ENCODE measurements at regions not wholly inside any gene's neighbourhood (a gene's known extent, or its start where the extent isn't known, plus 50 kb on each side); places are given as distances from the start of the nearest gene placed in this dataset.

DNA sequence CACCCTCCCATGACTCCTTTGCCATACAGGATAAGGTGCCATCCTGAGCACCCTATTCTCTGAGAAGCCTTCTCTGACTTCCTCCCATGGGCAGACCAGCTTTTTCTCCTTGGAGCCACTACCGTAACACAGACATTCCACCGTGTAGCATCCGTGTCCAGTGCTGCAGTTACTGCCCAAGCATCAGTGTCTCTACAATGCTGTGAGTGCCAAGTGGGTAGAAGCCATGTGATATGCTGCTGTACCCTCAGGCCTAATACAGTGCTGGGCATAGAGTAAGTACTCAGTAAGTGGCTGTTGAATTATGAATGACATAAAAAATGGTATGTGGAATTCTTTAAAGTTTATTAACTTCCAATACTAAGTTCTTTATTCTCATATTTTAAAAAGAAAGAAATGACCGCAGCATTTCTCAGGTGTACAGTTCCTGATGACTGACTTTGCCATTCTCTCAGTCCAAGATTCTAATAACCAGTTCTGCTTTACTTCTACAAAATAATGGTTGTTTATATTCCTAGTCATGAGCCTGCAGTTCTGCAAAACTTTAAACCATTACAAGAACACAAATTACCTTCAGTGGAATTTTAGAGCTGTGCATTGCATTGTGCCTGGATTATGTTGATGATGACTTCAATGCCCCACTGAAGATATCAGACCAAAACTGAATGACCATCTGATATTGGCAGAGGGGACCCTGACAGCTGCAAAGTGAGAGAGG is 118.7 kb downstream of the RPAP3 start:
- peaks cover 0 to 5% of the 10 kb centered on the region in 2 donors for H3K4me1 ChIP-seq (ENCODE audit: control insufficient read depth in 1 of 2, low read depth in 2 of 2)
- H3K27ac ChIP-seq = no peak overlapping the region
- TF ChIP-seq, protein P1, sequence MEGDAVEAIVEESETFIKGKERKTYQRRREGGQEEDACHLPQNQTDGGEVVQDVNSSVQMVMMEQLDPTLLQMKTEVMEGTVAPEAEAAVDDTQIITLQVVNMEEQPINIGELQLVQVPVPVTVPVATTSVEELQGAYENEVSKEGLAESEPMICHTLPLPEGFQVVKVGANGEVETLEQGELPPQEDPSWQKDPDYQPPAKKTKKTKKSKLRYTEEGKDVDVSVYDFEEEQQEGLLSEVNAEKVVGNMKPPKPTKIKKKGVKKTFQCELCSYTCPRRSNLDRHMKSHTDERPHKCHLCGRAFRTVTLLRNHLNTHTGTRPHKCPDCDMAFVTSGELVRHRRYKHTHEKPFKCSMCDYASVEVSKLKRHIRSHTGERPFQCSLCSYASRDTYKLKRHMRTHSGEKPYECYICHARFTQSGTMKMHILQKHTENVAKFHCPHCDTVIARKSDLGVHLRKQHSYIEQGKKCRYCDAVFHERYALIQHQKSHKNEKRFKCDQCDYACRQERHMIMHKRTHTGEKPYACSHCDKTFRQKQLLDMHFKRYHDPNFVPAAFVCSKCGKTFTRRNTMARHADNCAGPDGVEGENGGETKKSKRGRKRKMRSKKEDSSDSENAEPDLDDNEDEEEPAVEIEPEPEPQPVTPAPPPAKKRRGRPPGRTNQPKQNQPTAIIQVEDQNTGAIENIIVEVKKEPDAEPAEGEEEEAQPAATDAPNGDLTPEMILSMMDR (IDR thresholded peaks at IDR 0.05) = no peak
- H3K9me3 ChIP-seq = no peaks in the 10 kb centered on the region
- no peaks in the 10 kb centered on the region for H3K36me3 ChIP-seq
- no peaks in the 10 kb centered on the region for H3K27me3 ChIP-seq (replicated peaks; ENCODE audit: insufficient read depth)
- DNase-seq (ENCODE audit: low spot score) (no peak), ATAC-seq (ENCODE audit: insufficient number of reproducible peaks, low FRiP score, low read depth) (no peak)
- H3K4me3 ChIP-seq = no peak overlapping the region

DNA sequence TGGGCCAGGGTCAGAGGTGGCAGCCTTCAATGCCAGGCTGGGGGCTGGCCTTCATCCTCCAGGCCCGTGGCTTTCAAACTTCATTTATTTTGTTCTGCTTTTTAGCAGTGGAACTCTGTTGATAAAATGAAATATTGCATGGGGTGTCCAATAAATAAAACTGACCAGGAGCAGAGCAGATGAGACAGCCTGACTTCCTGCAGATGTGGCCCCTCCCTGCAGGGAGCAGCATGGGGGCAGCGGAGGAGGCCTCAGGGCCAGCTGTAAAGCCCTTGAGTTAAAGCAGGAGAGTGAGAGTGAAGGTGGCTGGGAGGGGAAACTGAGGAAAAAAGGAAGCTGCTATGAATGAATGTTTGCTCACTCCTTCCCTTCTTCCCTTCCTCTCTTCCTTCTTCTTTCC is 120.3 kb downstream of the RPAP3 start:
- Histone ChIP-seq H3K27me3 (replicated peaks; ENCODE audit: insufficient read depth) (no peaks in the 10 kb centered on the region), H3K9me3 (no peaks in the 10 kb centered on the region), H3K4me1 (ENCODE audit: control insufficient read depth in 1 of 2, low read depth in 2 of 2) (no peaks in the 10 kb centered on the region), H3K4me3 (no peak overlapping the region), H3K27ac (no peak overlapping the region), H3K36me3 (no peaks in the 10 kb centered on the region)
- no peak for ATAC-seq (ENCODE audit: insufficient number of reproducible peaks, low FRiP score, low read depth)
- DNase-seq (ENCODE audit: low spot score) = no peak
- TF ChIP-seq, protein P1 (IDR thresholded peaks at IDR 0.05) = no peak

DNA sequence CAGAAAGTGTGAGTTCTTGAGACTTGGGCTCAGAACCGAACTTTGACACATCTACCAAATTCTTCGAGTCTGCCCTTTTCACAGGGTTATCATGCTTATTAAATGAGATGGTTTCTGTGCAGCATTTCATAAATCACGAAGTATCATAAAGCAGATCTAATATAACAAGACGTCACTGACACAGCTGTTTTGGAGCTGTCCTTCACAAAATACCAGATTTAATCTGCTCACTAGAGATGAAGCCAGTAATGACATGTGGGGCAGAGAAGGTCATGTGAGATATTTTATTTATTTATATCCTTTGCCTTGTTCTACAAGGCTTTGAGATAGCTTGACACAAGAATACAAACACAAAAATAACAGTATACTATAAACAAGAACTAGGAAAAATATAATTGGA is 127.0 kb downstream of the RPAP3 start:
- H3K4me3 ChIP-seq = no peak overlapping the region
- ATAC-seq (ENCODE audit: insufficient number of reproducible peaks, low FRiP score, low read depth) (no peak), DNase-seq (ENCODE audit: low spot score) (no peak)
- no peaks in the 10 kb centered on the region for H3K4me1 ChIP-seq (ENCODE audit: control insufficient read depth in 1 of 2, low read depth in 2 of 2)
- no peak overlapping the region for H3K27ac ChIP-seq
- H3K9me3 ChIP-seq = no peaks in the 10 kb centered on the region
- TF ChIP-seq, protein P1 (IDR thresholded peaks at IDR 0.05) = no peak
- H3K36me3 ChIP-seq = no peaks in the 10 kb centered on the region
- no peaks in the 10 kb centered on the region for H3K27me3 ChIP-seq (replicated peaks; ENCODE audit: insufficient read depth)

DNA sequence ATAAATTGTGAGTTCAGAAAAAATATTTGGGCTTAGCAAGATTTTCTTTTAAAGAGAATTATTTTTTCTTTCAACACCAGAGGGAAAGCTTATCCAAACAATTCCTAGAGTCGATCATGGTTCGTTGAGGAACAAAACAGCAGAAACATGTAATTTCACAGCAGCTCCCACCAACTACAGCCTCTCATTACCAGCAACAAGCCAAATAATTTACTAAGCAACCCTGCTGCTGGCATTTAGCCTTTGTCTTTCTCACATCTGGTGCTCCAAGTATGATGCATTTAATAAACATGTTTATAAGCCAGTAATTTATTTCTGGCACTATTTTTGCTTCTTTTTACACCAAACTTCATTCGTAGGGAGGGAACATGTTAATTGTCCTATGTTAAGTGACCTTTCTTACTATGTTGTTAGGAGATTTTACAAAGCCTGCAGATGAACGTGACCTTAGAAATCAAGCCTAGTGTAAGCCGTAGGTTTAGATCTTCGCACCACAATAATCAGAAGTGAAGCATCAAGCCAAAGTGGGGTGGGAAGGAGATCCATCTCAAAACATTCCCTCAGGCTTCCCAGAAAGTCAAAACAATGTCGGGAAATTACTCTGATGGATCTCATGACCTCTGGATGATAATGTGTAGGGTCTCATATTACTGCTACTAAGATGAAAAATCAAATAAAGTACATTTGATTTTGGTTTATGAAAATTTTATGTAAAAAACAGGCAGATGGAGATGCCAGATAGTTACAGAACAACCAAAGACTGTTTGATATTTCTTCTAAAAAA is 128.4 kb downstream of the RPAP3 start:
- H3K4me3 ChIP-seq = no peak overlapping the region
- DNase-seq (ENCODE audit: low spot score) = no peak
- TF ChIP-seq, protein P1 (IDR thresholded peaks at IDR 0.05) = no peak
- H3K27me3 ChIP-seq (replicated peaks; ENCODE audit: insufficient read depth) = no peaks in the 10 kb centered on the region
- no peaks in the 10 kb centered on the region for H3K4me1 ChIP-seq (ENCODE audit: control insufficient read depth in 1 of 2, low read depth in 2 of 2)
- no peaks in the 10 kb centered on the region for H3K36me3 ChIP-seq
- H3K27ac ChIP-seq = no peak overlapping the region
- no peak for ATAC-seq (ENCODE audit: insufficient number of reproducible peaks, low FRiP score, low read depth)
- H3K9me3 ChIP-seq = no peaks in the 10 kb centered on the region

DNA sequence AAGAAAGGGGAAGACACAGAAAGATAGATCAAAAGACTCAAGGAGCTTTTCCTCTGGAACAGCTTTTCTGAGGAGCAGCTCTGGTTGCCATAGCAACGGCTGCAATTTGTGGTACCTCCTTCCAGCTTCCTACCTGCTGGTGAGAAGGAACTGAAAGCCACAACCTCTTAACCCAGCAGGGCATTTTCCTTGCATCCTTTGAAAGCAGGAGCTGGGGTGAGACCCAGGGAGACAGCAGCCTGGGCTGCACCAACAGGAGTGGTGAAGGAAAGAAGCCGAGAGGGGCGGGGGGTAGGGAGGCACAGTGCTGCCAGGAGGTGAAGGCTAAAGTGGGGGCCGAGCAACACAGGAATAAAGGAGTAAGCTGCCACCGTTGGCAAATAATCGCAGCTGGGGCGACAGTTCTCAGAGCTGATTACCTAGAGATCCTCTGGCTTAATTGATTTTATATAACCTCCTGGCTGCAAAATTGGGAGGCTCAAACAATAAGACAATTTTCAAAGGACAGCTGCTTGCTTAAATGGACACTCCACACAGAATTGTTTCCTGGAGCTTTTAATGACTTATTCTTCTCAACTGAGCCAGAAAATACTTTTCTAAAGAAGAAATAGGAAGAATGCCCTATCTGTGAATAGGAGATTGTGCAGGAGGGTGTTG is 129.4 kb downstream of the RPAP3 start:
- Histone ChIP-seq H3K36me3 (no peaks in the 10 kb centered on the region), H3K4me1 (ENCODE audit: control insufficient read depth in 1 of 2, low read depth in 2 of 2) (no peaks in the 10 kb centered on the region), H3K27ac (no peak overlapping the region), H3K27me3 (replicated peaks; ENCODE audit: insufficient read depth) (no peaks in the 10 kb centered on the region), H3K9me3 (no peaks in the 10 kb centered on the region), H3K4me3 (no peak overlapping the region)
- no peak for DNase-seq (ENCODE audit: low spot score)
- ATAC-seq (ENCODE audit: insufficient number of reproducible peaks, low FRiP score, low read depth) = no peak
- TF ChIP-seq, protein P1 (IDR thresholded peaks at IDR 0.05) = no peak

All from thoracic aorta (tissue), 2 donors.